ENCODE measurements at regions not wholly inside any gene's neighbourhood (a gene's known extent, or its start where the extent isn't known, plus 50 kb on each side); places are given as distances from the start of the nearest gene placed in this dataset.

- no peak for TF ChIP-seq CTCF (IDR thresholded peaks at IDR 0.05)
- TF ChIP-seq ZFX (IDR thresholded peaks at IDR 0.05; ENCODE audit: borderline replicate concordance) = no peak
Measured at GRCh38 chr1:187853505-187853904, 1024.8 kb downstream of the PLA2G4A start.

Data from 22Rv1 (cell line).